ENCODE measurements at regions not wholly inside any gene's neighbourhood (a gene's known extent, or its start where the extent isn't known, plus 50 kb on each side); places are given as distances from the start of the nearest gene placed in this dataset.

DNA sequence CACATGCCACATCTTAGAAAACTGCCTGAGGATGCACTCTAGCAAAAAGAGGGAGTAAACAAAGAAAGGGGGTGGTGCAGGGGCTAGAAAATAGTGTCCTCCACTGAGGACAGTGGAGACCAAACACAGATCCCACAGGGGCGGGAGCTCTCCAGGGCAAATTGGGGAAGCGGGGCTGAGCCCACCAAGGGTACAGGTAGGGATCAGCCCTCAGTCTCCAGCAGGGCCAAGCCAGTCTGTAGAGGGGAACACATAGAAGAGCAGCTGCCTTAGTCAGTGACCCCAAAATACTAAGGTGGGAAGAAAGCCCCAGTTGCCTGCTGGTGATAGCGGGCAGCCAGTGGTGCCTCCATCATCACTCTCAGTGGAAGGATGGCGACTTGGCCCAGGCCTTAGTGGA is 134.0 kb downstream of the ATPSCKMT start (continued):
- no peak for TF ChIP-seq ZUFSP (CRISPR knock-in tag; IDR thresholded peaks at IDR 0.05; ENCODE audit: borderline replicate concordance)
- no peak for TF ChIP-seq U2AF2 (IDR thresholded peaks at IDR 0.05; ENCODE audit: low read depth, low read length)
- TF ChIP-seq, protein P1, sequence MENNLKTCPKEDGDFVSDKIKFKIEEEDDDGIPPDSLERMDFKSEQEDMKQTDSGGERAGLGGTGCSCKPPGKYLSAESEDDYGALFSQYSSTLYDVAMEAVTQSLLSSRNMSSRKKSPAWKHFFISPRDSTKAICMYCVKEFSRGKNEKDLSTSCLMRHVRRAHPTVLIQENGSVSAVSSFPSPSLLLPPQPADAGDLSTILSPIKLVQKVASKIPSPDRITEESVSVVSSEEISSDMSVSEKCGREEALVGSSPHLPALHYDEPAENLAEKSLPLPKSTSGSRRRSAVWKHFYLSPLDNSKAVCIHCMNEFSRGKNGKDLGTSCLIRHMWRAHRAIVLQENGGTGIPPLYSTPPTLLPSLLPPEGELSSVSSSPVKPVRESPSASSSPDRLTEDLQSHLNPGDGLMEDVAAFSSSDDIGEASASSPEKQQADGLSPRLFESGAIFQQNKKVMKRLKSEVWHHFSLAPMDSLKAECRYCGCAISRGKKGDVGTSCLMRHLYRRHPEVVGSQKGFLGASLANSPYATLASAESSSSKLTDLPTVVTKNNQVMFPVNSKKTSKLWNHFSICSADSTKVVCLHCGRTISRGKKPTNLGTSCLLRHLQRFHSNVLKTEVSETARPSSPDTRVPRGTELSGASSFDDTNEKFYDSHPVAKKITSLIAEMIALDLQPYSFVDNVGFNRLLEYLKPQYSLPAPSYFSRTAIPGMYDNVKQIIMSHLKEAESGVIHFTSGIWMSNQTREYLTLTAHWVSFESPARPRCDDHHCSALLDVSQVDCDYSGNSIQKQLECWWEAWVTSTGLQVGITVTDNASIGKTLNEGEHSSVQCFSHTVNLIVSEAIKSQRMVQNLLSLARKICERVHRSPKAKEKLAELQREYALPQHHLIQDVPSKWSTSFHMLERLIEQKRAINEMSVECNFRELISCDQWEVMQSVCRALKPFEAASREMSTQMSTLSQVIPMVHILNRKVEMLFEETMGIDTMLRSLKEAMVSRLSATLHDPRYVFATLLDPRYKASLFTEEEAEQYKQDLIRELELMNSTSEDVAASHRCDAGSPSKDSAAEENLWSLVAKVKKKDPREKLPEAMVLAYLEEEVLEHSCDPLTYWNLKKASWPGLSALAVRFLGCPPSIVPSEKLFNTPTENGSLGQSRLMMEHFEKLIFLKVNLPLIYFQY (CRISPR knock-in tag; IDR thresholded peaks at IDR 0.05; ENCODE audit: borderline replicate concordance): no peak
- no peak for TF ChIP-seq SNAPC5 (CRISPR knock-in tag; IDR thresholded peaks at IDR 0.05; ENCODE audit: borderline replicate concordance)
- TF ChIP-seq JUN (CRISPR knock-in tag; IDR thresholded peaks at IDR 0.05): no peak
- TF ChIP-seq MTA3 (CRISPR knock-in tag; IDR thresholded peaks at IDR 0.05): no peak
- no peak for TF ChIP-seq HOXA9 (CRISPR knock-in tag; IDR thresholded peaks at IDR 0.05; ENCODE audit: borderline replicate concordance)
- TF ChIP-seq ZKSCAN1 (IDR thresholded peaks at IDR 0.05; ENCODE audit: low read length): no peak

DNA sequence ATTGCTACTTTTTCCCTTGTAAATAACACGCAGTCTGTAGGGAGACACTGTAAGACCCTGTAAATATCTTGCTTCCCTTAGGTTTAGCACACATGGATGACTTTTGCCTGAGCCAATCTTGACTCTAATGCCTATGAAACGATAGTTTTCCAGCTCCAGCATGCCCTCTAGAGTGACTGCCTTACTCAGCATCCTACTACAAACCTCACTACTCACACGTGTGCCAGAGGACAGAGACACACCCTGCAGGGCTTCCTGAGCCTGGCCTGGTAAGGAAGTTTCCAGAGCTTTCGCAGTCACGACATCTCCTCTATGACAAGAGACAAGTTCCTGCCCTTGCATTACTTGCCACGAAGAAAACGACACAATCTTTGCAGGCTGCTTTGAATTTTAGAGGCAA is 138.1 kb downstream of the ATPSCKMT start:
- TF ChIP-seq HMG20B (CRISPR knock-in tag; conservative IDR thresholded peaks at IDR 0.05) (no peak), STAG1 (CRISPR knock-in tag; IDR thresholded peaks at IDR 0.05) (peak; percentile 57), ZFX (CRISPR knock-in tag; IDR thresholded peaks at IDR 0.05; ENCODE audit: low read depth) (no peak), ZNF17 (CRISPR knock-in tag; IDR thresholded peaks at IDR 0.05) (no peak)
- TF ChIP-seq, protein P2, sequence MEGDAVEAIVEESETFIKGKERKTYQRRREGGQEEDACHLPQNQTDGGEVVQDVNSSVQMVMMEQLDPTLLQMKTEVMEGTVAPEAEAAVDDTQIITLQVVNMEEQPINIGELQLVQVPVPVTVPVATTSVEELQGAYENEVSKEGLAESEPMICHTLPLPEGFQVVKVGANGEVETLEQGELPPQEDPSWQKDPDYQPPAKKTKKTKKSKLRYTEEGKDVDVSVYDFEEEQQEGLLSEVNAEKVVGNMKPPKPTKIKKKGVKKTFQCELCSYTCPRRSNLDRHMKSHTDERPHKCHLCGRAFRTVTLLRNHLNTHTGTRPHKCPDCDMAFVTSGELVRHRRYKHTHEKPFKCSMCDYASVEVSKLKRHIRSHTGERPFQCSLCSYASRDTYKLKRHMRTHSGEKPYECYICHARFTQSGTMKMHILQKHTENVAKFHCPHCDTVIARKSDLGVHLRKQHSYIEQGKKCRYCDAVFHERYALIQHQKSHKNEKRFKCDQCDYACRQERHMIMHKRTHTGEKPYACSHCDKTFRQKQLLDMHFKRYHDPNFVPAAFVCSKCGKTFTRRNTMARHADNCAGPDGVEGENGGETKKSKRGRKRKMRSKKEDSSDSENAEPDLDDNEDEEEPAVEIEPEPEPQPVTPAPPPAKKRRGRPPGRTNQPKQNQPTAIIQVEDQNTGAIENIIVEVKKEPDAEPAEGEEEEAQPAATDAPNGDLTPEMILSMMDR (CRISPR knock-in tag; IDR thresholded peaks at IDR 0.05): peak; percentile 63
- TF ChIP-seq, protein P3, sequence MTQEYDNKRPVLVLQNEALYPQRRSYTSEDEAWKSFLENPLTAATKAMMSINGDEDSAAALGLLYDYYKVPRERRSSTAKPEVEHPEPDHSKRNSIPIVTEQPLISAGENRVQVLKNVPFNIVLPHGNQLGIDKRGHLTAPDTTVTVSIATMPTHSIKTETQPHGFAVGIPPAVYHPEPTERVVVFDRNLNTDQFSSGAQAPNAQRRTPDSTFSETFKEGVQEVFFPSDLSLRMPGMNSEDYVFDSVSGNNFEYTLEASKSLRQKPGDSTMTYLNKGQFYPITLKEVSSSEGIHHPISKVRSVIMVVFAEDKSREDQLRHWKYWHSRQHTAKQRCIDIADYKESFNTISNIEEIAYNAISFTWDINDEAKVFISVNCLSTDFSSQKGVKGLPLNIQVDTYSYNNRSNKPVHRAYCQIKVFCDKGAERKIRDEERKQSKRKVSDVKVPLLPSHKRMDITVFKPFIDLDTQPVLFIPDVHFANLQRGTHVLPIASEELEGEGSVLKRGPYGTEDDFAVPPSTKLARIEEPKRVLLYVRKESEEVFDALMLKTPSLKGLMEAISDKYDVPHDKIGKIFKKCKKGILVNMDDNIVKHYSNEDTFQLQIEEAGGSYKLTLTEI (CRISPR knock-in tag; conservative IDR thresholded peaks at IDR 0.05): no peak
- peaks cover 0 to 14% of the 10 kb centered on the region in 2 experiments; a peak in 1 of 5 replicates for H3K27me3 ChIP-seq (ENCODE audit: control insufficient read depth in 1 of 2, insufficient read depth in 2 of 2, low read length in 2 of 2)
- FAIRE-seq (no peak), ATAC-seq (peak; percentile 92), DNase-seq (ENCODE audit: low spot score) (peak; percentile 18)
- no peak overlapping the region for H3K4me3 ChIP-seq (replicated peaks in 1 of 3; ENCODE audit: insufficient read depth in 1 of 3, low read depth in 2 of 3, low read length in 3 of 3)
- WGBS (ENCODE audit: low lambda C conversion rate): 12% methylated on average over 7 of the region's 7 CpGs
- no peaks in the 10 kb centered on the region for H3K4me1 ChIP-seq (ENCODE audit: insufficient read depth, low read length)
- no peaks in the 10 kb centered on the region for H3K36me3 ChIP-seq (replicated peaks in 1 of 2; ENCODE audit: control insufficient read depth in 1 of 2, insufficient read depth in 2 of 2, low read length in 2 of 2)
- BruUV-seq (replicated peaks): no TSS peak
- H3K9ac ChIP-seq (ENCODE audit: insufficient read depth, low read depth, low read length): no peak overlapping the region
- no peaks in the 10 kb centered on the region for H3K9me3 ChIP-seq (ENCODE audit: low read length)
- H3K4me2 ChIP-seq (ENCODE audit: low read depth, low read length): no peak overlapping the region
- H2AFZ ChIP-seq (ENCODE audit: low read length): no peak overlapping the region
- H4K20me1 ChIP-seq (ENCODE audit: insufficient read depth, low read length): no peaks in the 10 kb centered on the region
- H3K79me2 ChIP-seq (ENCODE audit: insufficient read depth, low read length): no peaks in the 10 kb centered on the region
- H3K27ac ChIP-seq (ENCODE audit: extremely low read length, insufficient read depth, low read length): no peak overlapping the region
- CTCF ChIA-PET (ENCODE audit: low intra/inter-chr PET ratio, low total read pairs): no interaction called here
- POLR2A ChIA-PET: no interaction called here
- intact Hi-C loops (cut with micrococcal nuclease; ENCODE audit: unreplicated experiment) (no loop called here), in situ Hi-C loops (cut with HindIII; ENCODE audit: extremely low pct_ligation_motif_present, low pct_unique_long_range_greater_than_20kb) (no loop called here)
